ENCODE measurements at regions not wholly inside any gene's neighbourhood (a gene's known extent, or its start where the extent isn't known, plus 50 kb on each side); places are given as distances from the start of the nearest gene placed in this dataset.

GRCh38 chr5:60232036-60232795 is 338.7 kb upstream of the PDE4D start:
- DNase-seq, result no peak

More at GRCh38 chr5:60232036-60232795, 338.7 kb upstream of the PDE4D start:
- Histone ChIP-seq H2BK5ac (ENCODE audit: insufficient read length, low read length) (no peak overlapping the region), H3K4ac (ENCODE audit: low read depth, low read length) (no peak overlapping the region), H3K4me2 (ENCODE audit: insufficient read depth, insufficient read length, low read length) (no peak overlapping the region), H2BK20ac (ENCODE audit: low read depth, low read length, poor library complexity, severe bottlenecking) (no peak overlapping the region), H3K79me1 (ENCODE audit: insufficient read depth, low read depth, low read length, poor library complexity, severe bottlenecking) (no peaks in the 10 kb centered on the region), H2AK5ac (ENCODE audit: insufficient read length, low read length) (no peak overlapping the region), H3K18ac (ENCODE audit: insufficient read length, low read depth, low read length) (no peak overlapping the region), H3K23ac (ENCODE audit: insufficient read length, low read depth, low read length) (no peak overlapping the region), H3K23me2 (ENCODE audit: insufficient read length, low read depth, low read length, poor library complexity, severe bottlenecking) (no peaks in the 10 kb centered on the region), H2BK15ac (ENCODE audit: low read depth, low read length) (no peak overlapping the region), H3K9ac (ENCODE audit: extremely low read depth, insufficient read length, low read length) (no peak overlapping the region), H4K20me1 (ENCODE audit: control insufficient read depth, insufficient read depth, insufficient read length) (no peaks in the 10 kb centered on the region), H4K5ac (ENCODE audit: insufficient read length, low read depth, low read length) (no peak overlapping the region), H3K4me1 (ENCODE audit: insufficient read depth, low read length) (no peaks in the 10 kb centered on the region), H4K91ac (ENCODE audit: insufficient read length, low read depth, low read length) (no peak overlapping the region), H4K8ac (replicated peaks; ENCODE audit: insufficient read length, low read depth, low read length) (no peak overlapping the region), H2BK12ac (ENCODE audit: insufficient read length, low read depth, low read length) (no peak overlapping the region), H2BK120ac (ENCODE audit: low read depth, low read length, poor library complexity, severe bottlenecking) (no peak overlapping the region), H3K56ac (ENCODE audit: insufficient read length, low read depth, low read length) (no peak overlapping the region), H3K9me3 (ENCODE audit: control insufficient read depth, low read depth, low read length) (no peaks in the 10 kb centered on the region), H3K27ac (ENCODE audit: insufficient read length, low read depth, low read length) (no peak overlapping the region), H3T11ph (ENCODE audit: low read length) (no peak overlapping the region), H3K27me3 (ENCODE audit: insufficient read depth, low read length) (no peaks in the 10 kb centered on the region), H3K14ac (ENCODE audit: insufficient read depth, low read length) (no peak overlapping the region), H3K79me2 (ENCODE audit: insufficient read depth, low read length) (no peaks in the 10 kb centered on the region), H2AFZ (ENCODE audit: low read length) (no peak overlapping the region)
- H3K9me3 Mint-ChIP-seq, result no peaks in the 10 kb centered on the region
- H3K27ac Mint-ChIP-seq, result no peak overlapping the region
- H3K4me1 Mint-ChIP-seq, result no peaks in the 10 kb centered on the region
- no peaks in the 10 kb centered on the region for H3K36me3 Mint-ChIP-seq (ENCODE audit: insufficient read depth in 1 of 3, low read depth in 3 of 3)
- H3K4me3 Mint-ChIP-seq, result no peak overlapping the region
- H3K27me3 Mint-ChIP-seq (ENCODE audit: low read depth), result no peaks in the 10 kb centered on the region
- TF ChIP-seq CTCF (conservative IDR thresholded peaks at IDR 0.05), result no peak
- WGBS (ENCODE audit: extremely low coverage, insufficient read length, low lambda C conversion rate), result no CpG with 5 or more reads among the region's 2 CpGs

Measured in H9 (cell line).